ENCODE measurements at regions not wholly inside any gene's neighbourhood (a gene's known extent, or its start where the extent isn't known, plus 50 kb on each side); places are given as distances from the start of the nearest gene placed in this dataset.

DNA sequence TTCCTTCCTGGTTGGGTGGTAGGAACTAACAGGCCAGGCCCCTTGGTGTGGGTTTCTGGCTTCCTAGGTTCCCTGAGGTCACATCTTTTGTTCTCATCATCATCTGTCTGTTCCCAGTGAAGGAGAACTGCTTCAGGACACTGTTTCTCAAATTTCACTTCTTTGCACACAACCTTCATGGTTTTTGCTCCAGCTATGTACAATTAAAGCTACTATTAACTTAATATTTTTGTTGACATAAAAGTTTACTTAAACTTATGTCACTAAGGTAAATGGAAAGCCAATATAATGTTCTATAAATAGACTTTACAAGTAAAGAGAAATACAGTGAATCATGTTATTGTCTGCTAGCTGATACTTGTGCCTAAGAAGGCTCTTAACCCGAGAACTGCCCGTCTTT, 120.7 kb upstream of the KCNG1 start:
- TF ChIP-seq, protein P1, sequence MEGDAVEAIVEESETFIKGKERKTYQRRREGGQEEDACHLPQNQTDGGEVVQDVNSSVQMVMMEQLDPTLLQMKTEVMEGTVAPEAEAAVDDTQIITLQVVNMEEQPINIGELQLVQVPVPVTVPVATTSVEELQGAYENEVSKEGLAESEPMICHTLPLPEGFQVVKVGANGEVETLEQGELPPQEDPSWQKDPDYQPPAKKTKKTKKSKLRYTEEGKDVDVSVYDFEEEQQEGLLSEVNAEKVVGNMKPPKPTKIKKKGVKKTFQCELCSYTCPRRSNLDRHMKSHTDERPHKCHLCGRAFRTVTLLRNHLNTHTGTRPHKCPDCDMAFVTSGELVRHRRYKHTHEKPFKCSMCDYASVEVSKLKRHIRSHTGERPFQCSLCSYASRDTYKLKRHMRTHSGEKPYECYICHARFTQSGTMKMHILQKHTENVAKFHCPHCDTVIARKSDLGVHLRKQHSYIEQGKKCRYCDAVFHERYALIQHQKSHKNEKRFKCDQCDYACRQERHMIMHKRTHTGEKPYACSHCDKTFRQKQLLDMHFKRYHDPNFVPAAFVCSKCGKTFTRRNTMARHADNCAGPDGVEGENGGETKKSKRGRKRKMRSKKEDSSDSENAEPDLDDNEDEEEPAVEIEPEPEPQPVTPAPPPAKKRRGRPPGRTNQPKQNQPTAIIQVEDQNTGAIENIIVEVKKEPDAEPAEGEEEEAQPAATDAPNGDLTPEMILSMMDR (IDR thresholded peaks at IDR 0.05): no peak
- no peak for TF ChIP-seq POLR2A (IDR thresholded peaks at IDR 0.05; ENCODE audit: low read length)
- no peak for TF ChIP-seq CHD2 (IDR thresholded peaks at IDR 0.05; ENCODE audit: low read length, partially characterized antibody)
- TF ChIP-seq NFE2L2 (conservative IDR thresholded peaks at IDR 0.05; ENCODE audit: low read length): no peak
- TF ChIP-seq CBX2 (IDR thresholded peaks at IDR 0.05; ENCODE audit: borderline replicate concordance, low read depth): no peak
- TF ChIP-seq, protein P2, sequence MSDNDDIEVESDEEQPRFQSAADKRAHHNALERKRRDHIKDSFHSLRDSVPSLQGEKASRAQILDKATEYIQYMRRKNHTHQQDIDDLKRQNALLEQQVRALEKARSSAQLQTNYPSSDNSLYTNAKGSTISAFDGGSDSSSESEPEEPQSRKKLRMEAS (IDR thresholded peaks at IDR 0.05): no peak
- no peak for TF ChIP-seq RAD21 (conservative IDR thresholded peaks at IDR 0.05 in 1 of 2, IDR thresholded peaks at IDR 0.05 in 1 of 2)
